ENCODE measurements at regions not wholly inside any gene's neighbourhood (a gene's known extent, or its start where the extent isn't known, plus 50 kb on each side); places are given as distances from the start of the nearest gene placed in this dataset.

DNA sequence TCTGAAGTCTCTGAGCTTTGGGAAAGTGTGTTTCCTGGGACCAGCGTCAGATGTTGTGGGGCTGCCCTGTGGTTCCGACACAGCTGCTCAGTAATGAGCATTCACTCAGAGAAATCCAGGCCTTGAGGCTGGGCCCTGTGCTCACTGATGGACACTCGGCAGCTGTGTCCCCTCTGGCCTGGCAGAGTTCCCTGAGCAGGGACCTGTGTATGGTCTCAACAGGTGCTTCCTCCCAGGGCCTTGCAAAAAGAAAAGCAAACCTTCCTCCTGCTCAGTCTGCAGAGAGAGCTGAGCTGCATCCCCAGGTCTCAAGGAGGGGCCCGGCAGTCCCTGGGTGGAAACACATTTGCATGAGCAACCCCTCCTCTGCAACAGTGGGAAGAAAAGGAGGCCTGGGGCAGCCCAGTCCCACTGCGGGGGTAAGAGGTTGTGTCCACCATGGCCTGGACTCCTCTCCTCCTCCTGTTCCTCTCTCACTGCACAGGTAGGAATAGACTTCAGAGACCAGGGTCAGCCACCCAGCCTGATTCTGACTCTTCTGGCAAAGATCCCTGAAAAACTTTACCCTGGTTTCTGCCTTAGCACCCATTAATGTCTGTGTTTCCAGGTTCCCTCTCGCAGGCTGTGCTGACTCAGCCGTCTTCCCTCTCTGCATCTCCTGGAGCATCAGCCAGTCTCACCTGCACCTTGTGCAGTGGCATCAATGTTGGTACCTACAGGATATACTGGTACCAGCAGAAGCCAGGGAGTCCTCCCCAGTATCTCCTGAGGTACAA is 131.2 kb downstream of the VPREB1 start:
- TF ChIP-seq EGR1 (IDR thresholded peaks at IDR 0.05) (no peak), YY1 (IDR thresholded peaks at IDR 0.05; ENCODE audit: low read depth) (no peak), FOXM1 (IDR thresholded peaks at IDR 0.05; ENCODE audit: borderline replicate concordance, low read depth) (no peak), ZBTB7A (IDR thresholded peaks at IDR 0.05; ENCODE audit: low read depth) (no peak), RAD21 (IDR thresholded peaks at IDR 0.05; ENCODE audit: low read depth) (no peak), CEBPB (IDR thresholded peaks at IDR 0.05) (no peak)
- TF ChIP-seq, protein P1, sequence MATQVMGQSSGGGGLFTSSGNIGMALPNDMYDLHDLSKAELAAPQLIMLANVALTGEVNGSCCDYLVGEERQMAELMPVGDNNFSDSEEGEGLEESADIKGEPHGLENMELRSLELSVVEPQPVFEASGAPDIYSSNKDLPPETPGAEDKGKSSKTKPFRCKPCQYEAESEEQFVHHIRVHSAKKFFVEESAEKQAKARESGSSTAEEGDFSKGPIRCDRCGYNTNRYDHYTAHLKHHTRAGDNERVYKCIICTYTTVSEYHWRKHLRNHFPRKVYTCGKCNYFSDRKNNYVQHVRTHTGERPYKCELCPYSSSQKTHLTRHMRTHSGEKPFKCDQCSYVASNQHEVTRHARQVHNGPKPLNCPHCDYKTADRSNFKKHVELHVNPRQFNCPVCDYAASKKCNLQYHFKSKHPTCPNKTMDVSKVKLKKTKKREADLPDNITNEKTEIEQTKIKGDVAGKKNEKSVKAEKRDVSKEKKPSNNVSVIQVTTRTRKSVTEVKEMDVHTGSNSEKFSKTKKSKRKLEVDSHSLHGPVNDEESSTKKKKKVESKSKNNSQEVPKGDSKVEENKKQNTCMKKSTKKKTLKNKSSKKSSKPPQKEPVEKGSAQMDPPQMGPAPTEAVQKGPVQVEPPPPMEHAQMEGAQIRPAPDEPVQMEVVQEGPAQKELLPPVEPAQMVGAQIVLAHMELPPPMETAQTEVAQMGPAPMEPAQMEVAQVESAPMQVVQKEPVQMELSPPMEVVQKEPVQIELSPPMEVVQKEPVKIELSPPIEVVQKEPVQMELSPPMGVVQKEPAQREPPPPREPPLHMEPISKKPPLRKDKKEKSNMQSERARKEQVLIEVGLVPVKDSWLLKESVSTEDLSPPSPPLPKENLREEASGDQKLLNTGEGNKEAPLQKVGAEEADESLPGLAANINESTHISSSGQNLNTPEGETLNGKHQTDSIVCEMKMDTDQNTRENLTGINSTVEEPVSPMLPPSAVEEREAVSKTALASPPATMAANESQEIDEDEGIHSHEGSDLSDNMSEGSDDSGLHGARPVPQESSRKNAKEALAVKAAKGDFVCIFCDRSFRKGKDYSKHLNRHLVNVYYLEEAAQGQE (IDR thresholded peaks at IDR 0.05; ENCODE audit: low read depth), result no peak

GRCh38 chr22:22376352-22376706 is 131.7 kb downstream of the VPREB1 start:
- TF ChIP-seq, protein P2, sequence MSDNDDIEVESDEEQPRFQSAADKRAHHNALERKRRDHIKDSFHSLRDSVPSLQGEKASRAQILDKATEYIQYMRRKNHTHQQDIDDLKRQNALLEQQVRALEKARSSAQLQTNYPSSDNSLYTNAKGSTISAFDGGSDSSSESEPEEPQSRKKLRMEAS (IDR thresholded peaks at IDR 0.05), result no peak
- TF ChIP-seq ZBTB7A (IDR thresholded peaks at IDR 0.05; ENCODE audit: low read depth) (no peak), FOXM1 (IDR thresholded peaks at IDR 0.05; ENCODE audit: borderline replicate concordance, low read depth) (no peak), YY1 (IDR thresholded peaks at IDR 0.05; ENCODE audit: low read depth) (no peak), RAD21 (IDR thresholded peaks at IDR 0.05; ENCODE audit: low read depth) (no peak), TCF12 (IDR thresholded peaks at IDR 0.05; ENCODE audit: low read depth) (no peak), EP300 (IDR thresholded peaks at IDR 0.05; ENCODE audit: borderline replicate concordance) (no peak), CREB1 (IDR thresholded peaks at IDR 0.05; ENCODE audit: low read depth) (no peak), USF1 (IDR thresholded peaks at IDR 0.05) (no peak), TEAD4 (IDR thresholded peaks at IDR 0.05) (no peak)
- TF ChIP-seq, protein P1 (IDR thresholded peaks at IDR 0.05; ENCODE audit: low read depth), result no peak

DNA sequence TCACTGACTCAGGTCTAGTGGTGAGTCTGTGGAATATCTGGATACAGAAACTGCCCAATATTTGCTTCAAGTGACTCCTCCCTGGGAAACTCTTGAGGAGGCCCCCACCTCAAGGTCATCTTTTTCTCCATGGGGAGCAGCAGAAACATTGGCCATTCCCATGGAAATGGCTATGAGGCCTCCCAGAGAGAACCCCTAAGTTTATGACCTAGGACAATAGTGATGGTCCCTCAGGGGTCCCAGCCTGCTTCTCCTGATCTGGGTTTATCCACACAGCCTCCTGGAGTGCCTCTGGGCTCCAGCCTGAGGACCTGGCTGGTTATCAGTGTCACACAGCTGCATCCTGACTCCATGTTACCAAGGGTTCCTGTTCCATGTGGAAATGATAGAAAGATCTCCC is 131.2 kb downstream of the ZNF280B start:
- no peak for TF ChIP-seq USF1 (IDR thresholded peaks at IDR 0.05)
- TF ChIP-seq, protein P2 (IDR thresholded peaks at IDR 0.05), result no peak
- TF ChIP-seq ZBTB7A (IDR thresholded peaks at IDR 0.05; ENCODE audit: low read depth), result no peak
- no peak for TF ChIP-seq CEBPB (IDR thresholded peaks at IDR 0.05)
- no peak for TF ChIP-seq NFIC (IDR thresholded peaks at IDR 0.05)
- TF ChIP-seq YY1 (IDR thresholded peaks at IDR 0.05; ENCODE audit: low read depth), result no peak
- no peak for TF ChIP-seq EGR1 (IDR thresholded peaks at IDR 0.05)
- TF ChIP-seq TEAD4 (IDR thresholded peaks at IDR 0.05), result no peak

DNA sequence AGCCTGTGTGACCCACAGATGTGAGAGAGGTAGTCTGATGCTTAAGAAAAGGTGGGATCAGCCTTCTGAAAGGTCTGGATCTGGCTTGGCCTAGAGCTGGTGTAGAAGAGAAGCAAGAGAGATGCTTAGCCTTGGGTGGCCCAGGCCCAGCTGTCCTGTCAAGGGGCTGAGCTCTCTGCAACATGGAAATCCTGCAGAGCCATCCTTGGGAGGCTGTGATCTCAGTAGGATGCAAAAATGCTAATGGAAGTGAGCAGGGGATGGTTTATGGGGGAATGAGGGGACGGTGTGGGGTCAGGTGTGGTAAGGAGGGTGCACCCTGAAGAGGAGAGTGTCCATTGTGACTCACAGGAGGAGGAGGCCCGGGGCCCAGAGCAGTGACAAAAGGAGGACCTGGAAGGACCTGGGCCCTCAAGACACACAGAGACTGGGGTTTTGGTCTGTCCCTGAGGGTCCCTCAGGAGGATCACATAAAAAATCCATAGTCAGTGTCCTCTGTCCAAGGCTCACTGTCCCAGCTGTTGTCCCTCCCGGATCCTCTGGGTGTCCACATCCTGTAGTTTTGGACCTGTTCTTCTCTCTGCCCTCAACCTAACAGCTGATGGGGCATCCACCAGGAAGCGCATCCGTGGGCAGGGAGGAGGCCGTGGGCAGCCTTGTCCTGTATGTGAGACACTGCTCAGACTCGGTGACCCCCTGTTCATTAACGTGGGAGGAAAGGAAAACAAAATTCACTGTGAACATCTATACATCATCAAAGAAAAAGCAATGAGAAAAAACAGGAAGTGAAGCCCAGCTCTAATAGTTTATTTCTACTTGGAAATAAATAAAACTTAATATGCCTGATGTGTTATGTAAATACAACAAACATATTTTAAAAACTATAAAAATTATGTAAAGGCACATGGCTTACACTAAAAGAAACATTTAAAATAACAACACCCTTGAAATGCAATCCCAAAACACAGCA is 129.8 kb downstream of the ZNF280B start:
- TF ChIP-seq TCF12 (IDR thresholded peaks at IDR 0.05; ENCODE audit: low read depth) (no peak), ZBTB7A (IDR thresholded peaks at IDR 0.05; ENCODE audit: low read depth) (no peak), YY1 (IDR thresholded peaks at IDR 0.05; ENCODE audit: low read depth) (no peak), NFIC (IDR thresholded peaks at IDR 0.05) (no peak), EP300 (IDR thresholded peaks at IDR 0.05; ENCODE audit: borderline replicate concordance) (no peak), EGR1 (IDR thresholded peaks at IDR 0.05) (no peak), FOXM1 (IDR thresholded peaks at IDR 0.05; ENCODE audit: borderline replicate concordance, low read depth) (no peak), CEBPB (IDR thresholded peaks at IDR 0.05) (no peak), TEAD4 (IDR thresholded peaks at IDR 0.05) (no peak), CREB1 (IDR thresholded peaks at IDR 0.05; ENCODE audit: low read depth) (no peak), USF1 (IDR thresholded peaks at IDR 0.05) (no peak), RAD21 (IDR thresholded peaks at IDR 0.05; ENCODE audit: low read depth) (no peak), TAF1 (IDR thresholded peaks at IDR 0.05; ENCODE audit: low read depth) (no peak)
- TF ChIP-seq, protein P2 (IDR thresholded peaks at IDR 0.05), result no peak
- TF ChIP-seq, protein P1 (IDR thresholded peaks at IDR 0.05; ENCODE audit: low read depth), result no peak
